ENCODE measurements at regions not wholly inside any gene's neighbourhood (a gene's known extent, or its start where the extent isn't known, plus 50 kb on each side); places are given as distances from the start of the nearest gene placed in this dataset.

DNA sequence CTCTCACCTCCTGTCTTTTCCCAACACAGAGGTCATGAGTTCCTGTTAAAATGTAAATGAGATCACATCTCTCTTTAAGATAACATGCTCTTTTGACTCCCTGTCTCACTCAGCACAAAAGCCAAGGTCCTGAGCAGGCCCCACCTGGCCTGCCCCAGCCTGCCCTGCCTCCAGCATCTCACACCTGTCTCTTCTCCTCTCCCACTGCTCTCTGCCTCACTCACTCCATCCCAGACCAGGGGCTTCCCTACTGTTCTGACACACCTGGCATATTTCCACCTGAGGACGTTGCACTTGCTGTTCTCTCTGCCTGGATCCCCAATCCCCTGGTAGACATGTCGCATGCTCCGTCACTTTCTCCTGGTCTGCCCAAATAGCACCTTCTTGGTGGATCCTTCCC lies 285.0 kb upstream of the ZMIZ1 start:
- no peaks in the 10 kb centered on the region for H3K9me3 Mint-ChIP-seq (ENCODE audit: insufficient read depth)
- Histone ChIP-seq H3K4me1 (ENCODE audit: control insufficient read depth in 2 of 2, insufficient read depth in 2 of 2, low read length in 2 of 2) (no peaks in the 10 kb centered on the region), H3K27ac (ENCODE audit: low read length in 2 of 2) (no peak overlapping the region), H3K79me2 (ENCODE audit: control insufficient read depth, insufficient read depth, low read length) (no peaks in the 10 kb centered on the region), H4K20me1 (ENCODE audit: control insufficient read depth, insufficient read depth, low read length, poor library complexity, severe bottlenecking) (no peaks in the 10 kb centered on the region), H3K27me3 (replicated peaks in 1 of 4; ENCODE audit: control extremely low read depth in 1 of 4, control insufficient read depth in 3 of 4, insufficient read depth in 4 of 4, low read length in 3 of 4) (peaks cover 0 to 5% (median 0%) of the 10 kb centered on the region in 4 experiments), H3K9me3 (ENCODE audit: control extremely low read depth in 1 of 3, control insufficient read depth in 2 of 3, insufficient read depth in 1 of 3, low read length in 2 of 3) (peaks cover 0 to 11% (median 0%) of the 10 kb centered on the region in 3 donors), H2AFZ (ENCODE audit: insufficient read depth, low read depth, low read length, poor library complexity, severe bottlenecking) (no peak overlapping the region), H3K9ac (ENCODE audit: low read length) (no peak overlapping the region), H3K36me3 (replicated peaks in 1 of 2; ENCODE audit: control extremely low read depth in 1 of 2, control insufficient read depth in 1 of 2, extremely low read depth in 1 of 2, insufficient read depth in 2 of 2, low read length in 1 of 2) (no peaks in the 10 kb centered on the region), H3K4me3 (ENCODE audit: control extremely low read depth in 1 of 5, extremely low read depth in 1 of 5, insufficient read depth in 1 of 5, low read depth in 2 of 5, low read length in 4 of 5) (no peak overlapping the region), H3K4me2 (replicated peaks; ENCODE audit: low read depth, low read length, poor library complexity, severe bottlenecking) (no peak overlapping the region)
- ChIA-PET CTCF (no interaction called here), POLR2A (no interaction called here)
- 82% methylated on average over 3 of the region's 3 CpGs for WGBS (ENCODE audit: insufficient coverage)
- no peak overlapping the region for H3K4me3 Mint-ChIP-seq
- intact Hi-C loops (cut with micrococcal nuclease): no loop called here
- ATAC-seq (ENCODE audit: low read depth): no peak
- no peak overlapping the region for H3K27ac Mint-ChIP-seq
- H3K4me1 Mint-ChIP-seq: no peaks in the 10 kb centered on the region
- TF ChIP-seq, protein P1, sequence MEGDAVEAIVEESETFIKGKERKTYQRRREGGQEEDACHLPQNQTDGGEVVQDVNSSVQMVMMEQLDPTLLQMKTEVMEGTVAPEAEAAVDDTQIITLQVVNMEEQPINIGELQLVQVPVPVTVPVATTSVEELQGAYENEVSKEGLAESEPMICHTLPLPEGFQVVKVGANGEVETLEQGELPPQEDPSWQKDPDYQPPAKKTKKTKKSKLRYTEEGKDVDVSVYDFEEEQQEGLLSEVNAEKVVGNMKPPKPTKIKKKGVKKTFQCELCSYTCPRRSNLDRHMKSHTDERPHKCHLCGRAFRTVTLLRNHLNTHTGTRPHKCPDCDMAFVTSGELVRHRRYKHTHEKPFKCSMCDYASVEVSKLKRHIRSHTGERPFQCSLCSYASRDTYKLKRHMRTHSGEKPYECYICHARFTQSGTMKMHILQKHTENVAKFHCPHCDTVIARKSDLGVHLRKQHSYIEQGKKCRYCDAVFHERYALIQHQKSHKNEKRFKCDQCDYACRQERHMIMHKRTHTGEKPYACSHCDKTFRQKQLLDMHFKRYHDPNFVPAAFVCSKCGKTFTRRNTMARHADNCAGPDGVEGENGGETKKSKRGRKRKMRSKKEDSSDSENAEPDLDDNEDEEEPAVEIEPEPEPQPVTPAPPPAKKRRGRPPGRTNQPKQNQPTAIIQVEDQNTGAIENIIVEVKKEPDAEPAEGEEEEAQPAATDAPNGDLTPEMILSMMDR (IDR thresholded peaks at IDR 0.05): no peak
- TF ChIP-seq EZH2 (IDR thresholded peaks at IDR 0.05; ENCODE audit: borderline replicate concordance, insufficient read depth, low read depth, low read length, poor library complexity, severe bottlenecking): no peak
- H3K27me3 Mint-ChIP-seq: peaks cover 8% of the 10 kb centered on the region
- no peak for DNase-seq

DNA sequence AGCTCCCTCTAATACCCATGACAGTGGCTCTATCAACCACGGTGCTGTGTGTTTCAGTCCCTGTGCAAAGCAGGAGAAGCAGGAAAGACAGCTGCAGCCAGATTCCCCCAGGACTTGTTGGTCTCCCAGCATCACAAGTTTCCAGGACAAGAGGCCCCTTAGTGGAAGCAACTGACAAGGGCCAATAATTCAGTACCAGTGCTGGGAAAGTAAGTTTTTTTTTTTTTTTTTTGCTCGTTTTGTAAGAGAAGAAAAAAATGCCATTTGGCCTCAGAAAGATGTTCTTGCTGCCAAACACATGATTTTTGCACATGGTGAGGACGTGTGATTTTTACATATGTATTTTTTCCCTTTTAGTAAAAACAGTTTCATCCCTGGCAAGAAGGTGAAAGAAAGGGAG lies 284.2 kb upstream of the ZMIZ1 start:
- no peak overlapping the region for H3K9ac ChIP-seq (ENCODE audit: low read length)
- peaks cover 0 to 11% (median 0%) of the 10 kb centered on the region in 3 donors for H3K9me3 ChIP-seq (ENCODE audit: control extremely low read depth in 1 of 3, control insufficient read depth in 2 of 3, insufficient read depth in 1 of 3, low read length in 2 of 3)
- no peak overlapping the region for H3K4me2 ChIP-seq (replicated peaks; ENCODE audit: low read depth, low read length, poor library complexity, severe bottlenecking)
- TF ChIP-seq, protein P1 (IDR thresholded peaks at IDR 0.05): no peak
- no peak for TF ChIP-seq EZH2 (IDR thresholded peaks at IDR 0.05; ENCODE audit: borderline replicate concordance, insufficient read depth, low read depth, low read length, poor library complexity, severe bottlenecking)
- 100% methylated on average over 1 of the region's 3 CpGs for WGBS (ENCODE audit: insufficient coverage)
- no peaks in the 10 kb centered on the region for H3K4me1 ChIP-seq (ENCODE audit: control insufficient read depth in 2 of 2, insufficient read depth in 2 of 2, low read length in 2 of 2)
- H3K4me1 Mint-ChIP-seq: no peaks in the 10 kb centered on the region
- no peak overlapping the region for H3K4me3 Mint-ChIP-seq
- H3K36me3 ChIP-seq (replicated peaks in 1 of 2; ENCODE audit: control extremely low read depth in 1 of 2, control insufficient read depth in 1 of 2, extremely low read depth in 1 of 2, insufficient read depth in 2 of 2, low read length in 1 of 2): no peaks in the 10 kb centered on the region
- no peak overlapping the region for H2AFZ ChIP-seq (ENCODE audit: insufficient read depth, low read depth, low read length, poor library complexity, severe bottlenecking)
- H4K20me1 ChIP-seq (ENCODE audit: control insufficient read depth, insufficient read depth, low read length, poor library complexity, severe bottlenecking): no peaks in the 10 kb centered on the region
- H3K4me3 ChIP-seq (ENCODE audit: control extremely low read depth in 1 of 5, extremely low read depth in 1 of 5, insufficient read depth in 1 of 5, low read depth in 2 of 5, low read length in 4 of 5): no peak overlapping the region
- ChIA-PET CTCF (no interaction called here), POLR2A (no interaction called here)
- H3K27ac ChIP-seq (ENCODE audit: low read length in 2 of 2): no peak overlapping the region
- DNase-seq: no peak
- H3K27ac Mint-ChIP-seq: no peak overlapping the region
- no peak for ATAC-seq (ENCODE audit: low read depth)
- H3K27me3 Mint-ChIP-seq: peaks cover 13% of the 10 kb centered on the region
- no peaks in the 10 kb centered on the region for H3K9me3 Mint-ChIP-seq (ENCODE audit: insufficient read depth)
- no peaks in the 10 kb centered on the region for H3K79me2 ChIP-seq (ENCODE audit: control insufficient read depth, insufficient read depth, low read length)
- intact Hi-C loops (cut with micrococcal nuclease): no loop called here
- H3K27me3 ChIP-seq (replicated peaks in 1 of 4; ENCODE audit: control extremely low read depth in 1 of 4, control insufficient read depth in 3 of 4, insufficient read depth in 4 of 4, low read length in 3 of 4): peaks cover 0 to 7% (median 1%) of the 10 kb centered on the region in 4 experiments
